Skeletal muscle cell (primary cell): ENCODE measurements at regions not wholly inside any gene's neighbourhood (a gene's known extent, or its start where the extent isn't known, plus 50 kb on each side); places are given as distances from the start of the nearest gene placed in this dataset.

ENCODE experiments used
- DNase-seq: peaks from one replicate; pipeline ENCODE4 v3.0.0-alpha.2; 2010; ENCODE audit warnings: low read depth
- H3K4me3 ChIP-seq: 2 replicates; pipeline ENCODE4 v1.5.1; 2011; ENCODE audit warnings: low read depth, mild to moderate bottlenecking, control low read depth, low read length, moderate library complexity

GRCh38 chr13:67367399-67367798 is 137.3 kb upstream of the PCDH9 start:
- no peak overlapping the region for H3K4me3 ChIP-seq
- DNase-seq = no peak

- no peak overlapping the region for H3K4me3 ChIP-seq
- DNase-seq = no peak
Measured at GRCh38 chr13:67366533-67366932, 136.4 kb upstream of the PCDH9 start.

GRCh38 chr13:67355812-67356476 is 125.8 kb upstream of the PCDH9 start:
- DNase-seq = no peak
- no peak overlapping the region for H3K4me3 ChIP-seq

- peak overlapping the region; percentile 30 for H3K4me3 ChIP-seq
- peak; percentile 52 for DNase-seq
Measured at GRCh38 chr13:67353941-67354340, 123.8 kb upstream of the PCDH9 start.

GRCh38 chr13:67353031-67353430 is 122.9 kb upstream of the PCDH9 start:
- H3K4me3 ChIP-seq = no peak overlapping the region
- no peak for DNase-seq

- no peak for DNase-seq
- no peak overlapping the region for H3K4me3 ChIP-seq
Measured at GRCh38 chr13:67351909-67352308, 121.8 kb upstream of the PCDH9 start.

- no peak overlapping the region for H3K4me3 ChIP-seq
- DNase-seq = no peak
Measured at GRCh38 chr13:67351114-67351513, 121.0 kb upstream of the PCDH9 start.

GRCh38 chr13:67343777-67344176 is 113.6 kb upstream of the PCDH9 start:
- DNase-seq = no peak
- no peak overlapping the region for H3K4me3 ChIP-seq

- H3K4me3 ChIP-seq = no peak overlapping the region
- DNase-seq = peak; percentile 88
Measured at GRCh38 chr13:67341406-67341805, 111.3 kb upstream of the PCDH9 start.

GRCh38 chr13:67330149-67330548 is 100.0 kb upstream of the PCDH9 start:
- no peak overlapping the region for H3K4me3 ChIP-seq
- no peak for DNase-seq

- no peak for DNase-seq
- H3K4me3 ChIP-seq = no peak overlapping the region
Measured at GRCh38 chr13:67328895-67329294, 98.8 kb upstream of the PCDH9 start.

GRCh38 chr13:67318860-67319259 is 88.7 kb upstream of the PCDH9 start:
- DNase-seq = no peak
- H3K4me3 ChIP-seq = no peak overlapping the region

- H3K4me3 ChIP-seq = no peak overlapping the region
- no peak for DNase-seq
Measured at GRCh38 chr13:67318398-67318797, 88.3 kb upstream of the PCDH9 start.

GRCh38 chr13:67314405-67314804 is 84.3 kb upstream of the PCDH9 start:
- no peak for DNase-seq

GRCh38 chr13:67308004-67308772 is 78.1 kb upstream of the PCDH9 start:
- no peak overlapping the region for H3K4me3 ChIP-seq
- no peak for DNase-seq

More at GRCh38 chr13:67314405-67314804, 84.3 kb upstream of the PCDH9 start:
- H3K4me3 ChIP-seq = no peak overlapping the region

GRCh38 chr13:67306742-67307141 is 76.6 kb upstream of the PCDH9 start:
- DNase-seq = no peak
- no peak overlapping the region for H3K4me3 ChIP-seq

GRCh38 chr13:67303661-67304333 is 73.7 kb upstream of the PCDH9 start:
- no peak for DNase-seq
- no peak overlapping the region for H3K4me3 ChIP-seq

GRCh38 chr13:67299751-67300150 is 69.6 kb upstream of the PCDH9 start:
- no peak for DNase-seq
- H3K4me3 ChIP-seq = no peak overlapping the region

- DNase-seq = peak; percentile 88
- no peak overlapping the region for H3K4me3 ChIP-seq
Measured at GRCh38 chr13:67299072-67299635, 69.0 kb upstream of the PCDH9 start.

GRCh38 chr13:67298297-67298696 is 68.2 kb upstream of the PCDH9 start:
- no peak for DNase-seq
- H3K4me3 ChIP-seq = no peak overlapping the region
